H1 (cell line): ENCODE measurements at regions not wholly inside any gene's neighbourhood (a gene's known extent, or its start where the extent isn't known, plus 50 kb on each side); places are given as distances from the start of the nearest gene placed in this dataset.

ENCODE experiments used
- CBX8 ChIP-seq: fragments of 300-800, 300-1000 bp; sonication (generic); IDR thresholded peaks from 2 replicates; pipeline ENCODE4 v1.7.1; 2016; ENCODE audit warnings: low read depth, low read length, borderline replicate concordance
- KDM1A ChIP-seq: fragments of 200-600, 300-600 bp; sonication (generic); IDR thresholded peaks from 2 replicates; pipeline ENCODE4 v1.7.1; 2016; ENCODE audit warnings: mild to moderate bottlenecking, low read length, borderline replicate concordance
- RBBP5 ChIP-seq: IDR thresholded peaks from 2 replicates; pipeline ENCODE4 v1.7.1; 2012; ENCODE audit warnings: low read depth, mild to moderate bottlenecking, inconsistent platforms, low read length, moderate library complexity, borderline replicate concordance
- SIRT6 ChIP-seq: IDR thresholded peaks from one replicate; pipeline ENCODE4 v1.7.1; 2012; ENCODE audit warnings: low read length, inconsistent platforms
- SUZ12 ChIP-seq: fragments of 200-600 bp; sonication (generic); IDR thresholded peaks from 2 replicates; pipeline ENCODE4 v1.6.1; 2012; ENCODE audit warnings: mild to moderate bottlenecking, inconsistent platforms, low read length, moderate library complexity, mixed read lengths
- TF ChIP-seq, protein P1 (sequence below): IDR thresholded peaks from 2 replicates; pipeline ENCODE4 v1.6.1; 2011; ENCODE audit warnings: low read depth, mild to moderate bottlenecking, low read length; ENCODE audit not compliant: insufficient read depth

DNA sequence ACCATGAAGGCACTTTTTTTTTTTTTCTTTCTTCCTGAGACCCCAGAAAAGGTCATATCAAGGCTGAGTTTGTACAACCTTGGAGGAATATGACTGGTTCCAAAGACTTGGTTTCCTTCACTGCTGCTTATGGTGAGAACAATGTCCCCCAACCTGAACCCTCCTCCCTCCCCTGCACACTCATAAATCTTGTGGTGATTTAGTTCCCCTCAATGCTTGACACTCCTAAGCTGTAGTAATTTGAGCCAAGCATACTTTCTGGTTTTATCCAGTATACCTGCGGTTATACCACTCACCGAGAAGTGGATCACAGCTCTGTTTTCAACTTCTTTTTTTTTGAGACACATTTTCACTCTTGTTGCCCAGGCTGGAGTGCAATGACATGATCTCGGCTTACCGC, 149.9 kb upstream of the KLF4 start (continued):
- TF ChIP-seq SUZ12 (no peak), SIRT6 (no peak), CBX8 (no peak), KDM1A (no peak), RBBP5 (no peak)
- TF ChIP-seq, protein P1, sequence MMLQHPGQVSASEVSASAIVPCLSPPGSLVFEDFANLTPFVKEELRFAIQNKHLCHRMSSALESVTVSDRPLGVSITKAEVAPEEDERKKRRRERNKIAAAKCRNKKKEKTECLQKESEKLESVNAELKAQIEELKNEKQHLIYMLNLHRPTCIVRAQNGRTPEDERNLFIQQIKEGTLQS, result no peak
